Choroid plexus epithelial cell (primary cell): ENCODE measurements at regions not wholly inside any gene's neighbourhood (a gene's known extent, or its start where the extent isn't known, plus 50 kb on each side); places are given as distances from the start of the nearest gene placed in this dataset.

Experiments
- DNase-seq: peaks from one replicate; pipeline ENCODE4 v3.0.0-alpha.2; 2010; ENCODE audit warnings: low read depth
- H3K4me3 ChIP-seq: 2 replicates; pipeline ENCODE4 v1.5.1; 2011; ENCODE audit warnings: low read depth, mild to moderate bottlenecking, control low read depth, low read length, moderate library complexity
- TF ChIP-seq, protein P1 (sequence below): conservative IDR thresholded peaks from 2 replicates; pipeline ENCODE4 v1.5.1; 2011; ENCODE audit warnings: low read depth, mild to moderate bottlenecking, control low read depth, inconsistent platforms, low read length, moderate library complexity

DNA sequence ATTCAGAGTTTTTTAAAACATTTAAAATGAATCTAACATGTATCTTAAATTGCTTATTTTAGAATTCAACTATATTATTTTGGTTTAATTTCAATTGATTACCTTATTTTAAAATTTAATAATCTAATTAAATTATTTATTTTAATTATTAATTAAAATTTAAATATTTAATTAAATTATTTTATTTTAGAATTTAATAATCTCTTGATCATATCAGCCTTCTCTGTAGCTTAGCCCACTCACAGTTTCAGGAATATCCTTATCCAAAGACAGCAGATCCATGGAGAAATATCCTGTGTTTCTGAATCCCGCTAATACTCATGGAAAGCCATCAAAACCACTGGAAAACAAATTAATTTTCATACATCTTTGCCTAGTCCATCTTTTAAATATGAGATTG lies 1669.2 kb downstream of the PCDH9 start:
- TF ChIP-seq, protein P1, sequence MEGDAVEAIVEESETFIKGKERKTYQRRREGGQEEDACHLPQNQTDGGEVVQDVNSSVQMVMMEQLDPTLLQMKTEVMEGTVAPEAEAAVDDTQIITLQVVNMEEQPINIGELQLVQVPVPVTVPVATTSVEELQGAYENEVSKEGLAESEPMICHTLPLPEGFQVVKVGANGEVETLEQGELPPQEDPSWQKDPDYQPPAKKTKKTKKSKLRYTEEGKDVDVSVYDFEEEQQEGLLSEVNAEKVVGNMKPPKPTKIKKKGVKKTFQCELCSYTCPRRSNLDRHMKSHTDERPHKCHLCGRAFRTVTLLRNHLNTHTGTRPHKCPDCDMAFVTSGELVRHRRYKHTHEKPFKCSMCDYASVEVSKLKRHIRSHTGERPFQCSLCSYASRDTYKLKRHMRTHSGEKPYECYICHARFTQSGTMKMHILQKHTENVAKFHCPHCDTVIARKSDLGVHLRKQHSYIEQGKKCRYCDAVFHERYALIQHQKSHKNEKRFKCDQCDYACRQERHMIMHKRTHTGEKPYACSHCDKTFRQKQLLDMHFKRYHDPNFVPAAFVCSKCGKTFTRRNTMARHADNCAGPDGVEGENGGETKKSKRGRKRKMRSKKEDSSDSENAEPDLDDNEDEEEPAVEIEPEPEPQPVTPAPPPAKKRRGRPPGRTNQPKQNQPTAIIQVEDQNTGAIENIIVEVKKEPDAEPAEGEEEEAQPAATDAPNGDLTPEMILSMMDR = no peak
- no peak for DNase-seq

DNA sequence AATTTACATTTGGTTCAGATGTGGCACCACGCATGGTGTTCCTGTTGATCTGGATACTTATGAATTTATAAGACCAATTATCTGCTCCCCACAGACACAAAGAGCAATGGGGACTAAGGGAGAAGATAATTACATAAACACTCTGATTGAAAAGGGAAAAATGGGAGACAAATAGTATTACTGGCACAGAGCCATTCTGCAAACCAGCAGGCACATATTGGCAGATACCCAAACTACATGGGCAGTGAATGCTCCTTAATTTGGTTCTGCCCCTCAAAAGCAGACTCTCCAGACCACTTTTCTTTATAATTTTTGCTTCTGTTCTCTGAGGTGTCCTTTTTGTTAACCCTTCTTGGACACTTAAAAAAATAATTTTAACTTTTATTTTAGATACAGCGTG lies 1674.2 kb downstream of the PCDH9 start:
- no peak for DNase-seq
- H3K4me3 ChIP-seq = no peak overlapping the region
- TF ChIP-seq, protein P1 = no peak

More for the DNA sequence above, 1669.2 kb downstream of the PCDH9 start:
- no peak overlapping the region for H3K4me3 ChIP-seq

DNA sequence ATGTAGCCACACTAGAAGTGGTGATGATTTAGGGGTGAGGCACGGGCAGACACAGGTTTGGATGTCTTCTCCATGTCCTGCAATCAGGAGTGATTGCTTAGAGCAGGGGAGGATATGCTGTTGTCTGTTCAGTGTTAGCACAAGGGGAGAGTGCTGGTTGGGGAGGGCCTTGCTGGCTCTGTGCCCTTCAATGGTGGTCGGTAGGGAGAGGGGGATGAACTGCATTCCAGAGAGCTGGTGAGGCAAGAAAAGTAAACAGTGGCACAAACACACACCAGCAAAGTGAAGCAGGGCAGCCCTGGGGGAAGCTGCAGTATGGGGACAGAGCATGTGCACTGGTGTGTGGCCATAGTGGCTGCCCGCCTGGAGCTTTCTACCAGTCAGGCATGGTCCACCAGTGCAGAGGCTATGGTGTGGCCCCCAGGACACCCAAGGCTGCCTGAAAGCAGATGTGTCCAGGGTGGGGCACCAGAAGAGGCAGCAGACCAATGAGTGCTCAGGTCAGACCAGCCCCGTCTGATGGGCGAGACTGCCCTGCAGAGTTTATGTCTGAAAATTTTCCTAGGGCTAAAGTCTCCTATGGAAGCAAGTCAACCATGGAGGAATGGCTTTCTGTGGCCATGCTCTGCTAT lies 1676.9 kb downstream of the PCDH9 start:
- H3K4me3 ChIP-seq = no peak overlapping the region
- DNase-seq = no peak
- TF ChIP-seq, protein P1 = no peak

DNA sequence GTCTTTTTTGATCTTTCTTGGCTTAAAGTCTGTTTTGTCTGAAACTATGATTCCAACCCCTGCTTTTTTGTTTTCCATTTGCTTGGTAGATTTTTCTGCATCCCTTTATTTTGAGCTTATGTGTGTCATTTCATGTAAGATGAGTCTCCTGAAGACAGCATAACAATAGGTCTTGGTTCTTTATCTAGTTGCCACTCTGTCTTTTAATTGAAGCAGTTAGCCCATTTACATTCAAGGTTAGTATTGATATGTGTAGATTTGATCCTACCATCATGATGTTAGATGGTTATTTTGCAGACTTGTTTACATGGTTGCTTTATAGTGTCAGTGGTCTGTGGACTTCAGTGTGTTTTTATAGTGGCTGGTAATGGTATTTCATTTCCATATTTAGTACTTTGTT lies 1678.9 kb downstream of the PCDH9 start:
- no peak for DNase-seq
- no peak overlapping the region for H3K4me3 ChIP-seq
- TF ChIP-seq, protein P1 = no peak

DNA sequence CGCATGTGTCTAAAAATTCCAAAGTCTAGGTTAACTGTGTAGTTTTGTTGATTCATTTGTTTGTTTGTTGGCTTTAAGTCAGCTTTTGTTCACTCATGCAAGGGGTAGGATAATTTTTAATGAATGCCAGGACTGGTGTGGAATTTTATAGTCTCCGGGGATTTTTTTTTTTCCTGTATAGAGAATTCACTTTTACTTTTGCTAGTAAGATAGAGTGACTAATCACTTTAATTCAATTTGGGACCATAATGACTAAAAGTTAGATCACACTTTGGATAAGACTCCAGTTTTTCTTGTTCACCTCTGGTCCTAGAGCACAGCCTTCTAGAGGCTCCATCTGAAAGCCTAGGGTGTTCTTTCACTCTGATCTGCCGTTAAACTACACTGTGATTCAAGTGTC lies 1690.0 kb downstream of the PCDH9 start:
- TF ChIP-seq, protein P1 = no peak
- DNase-seq = no peak
- H3K4me3 ChIP-seq = no peak overlapping the region

DNA sequence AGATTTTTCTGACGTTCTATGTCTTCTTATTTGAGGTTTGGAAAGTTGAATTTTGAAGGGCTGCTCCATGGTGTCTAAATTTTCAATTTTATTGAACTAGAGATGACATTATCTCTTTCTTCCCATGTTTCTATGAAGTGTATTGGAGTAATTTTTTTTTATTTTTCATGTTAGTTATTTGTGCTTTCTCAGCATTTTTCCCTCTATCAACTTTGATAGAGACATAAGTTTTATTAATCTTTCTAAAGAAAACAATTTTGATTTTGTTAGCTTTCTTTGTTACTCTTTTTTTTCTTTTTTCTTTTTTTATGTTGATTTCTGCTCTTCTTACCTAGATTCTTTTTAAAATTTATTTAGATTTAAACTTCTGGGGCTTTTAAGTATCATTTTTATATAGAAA lies 1694.8 kb downstream of the PCDH9 start:
- TF ChIP-seq, protein P1 = no peak
- no peak for DNase-seq
- no peak overlapping the region for H3K4me3 ChIP-seq

DNA sequence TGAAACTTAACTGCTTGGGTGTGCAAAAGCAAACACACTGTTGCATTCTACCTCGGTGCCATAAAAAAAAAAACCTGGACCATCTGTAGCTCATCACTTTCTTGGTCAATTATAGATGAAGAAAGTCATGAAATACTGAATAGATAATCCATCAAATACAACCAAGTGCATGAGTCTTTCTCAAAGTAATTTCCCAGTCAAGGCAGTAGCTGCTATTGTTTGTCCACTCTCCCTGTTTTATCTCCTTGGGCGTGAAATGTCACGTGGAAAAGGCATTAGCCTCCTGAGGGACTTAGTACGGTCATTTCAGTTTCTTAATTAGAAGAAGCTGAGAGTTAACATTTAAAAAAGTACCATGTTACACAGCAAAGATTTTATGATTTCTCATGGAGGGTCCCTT lies 1697.9 kb downstream of the PCDH9 start:
- H3K4me3 ChIP-seq = no peak overlapping the region
- no peak for DNase-seq
- TF ChIP-seq, protein P1 = no peak
